Left lobe of liver (tissue), 2 donors: ENCODE measurements at regions not wholly inside any gene's neighbourhood (a gene's known extent, or its start where the extent isn't known, plus 50 kb on each side); places are given as distances from the start of the nearest gene placed in this dataset.

Experiments used
- ATAC-seq: fragments of 200-7000 bp; cut with Tn5 transposase; one replicate; pipeline ENCODE4 v1.9.1; 2020; ENCODE audit warnings: mild to moderate bottlenecking, moderate library complexity
- DNase-seq: peaks from one replicate; pipeline ENCODE4 v3.0.0-alpha.2; 2020; ENCODE audit warnings: low spot score
- donor health status: DM: no; HTN: no; CAD: no; lungs with moderate emphysema.
- donor health status: DM: no; HTN: yes; CAD: no.

DNA sequence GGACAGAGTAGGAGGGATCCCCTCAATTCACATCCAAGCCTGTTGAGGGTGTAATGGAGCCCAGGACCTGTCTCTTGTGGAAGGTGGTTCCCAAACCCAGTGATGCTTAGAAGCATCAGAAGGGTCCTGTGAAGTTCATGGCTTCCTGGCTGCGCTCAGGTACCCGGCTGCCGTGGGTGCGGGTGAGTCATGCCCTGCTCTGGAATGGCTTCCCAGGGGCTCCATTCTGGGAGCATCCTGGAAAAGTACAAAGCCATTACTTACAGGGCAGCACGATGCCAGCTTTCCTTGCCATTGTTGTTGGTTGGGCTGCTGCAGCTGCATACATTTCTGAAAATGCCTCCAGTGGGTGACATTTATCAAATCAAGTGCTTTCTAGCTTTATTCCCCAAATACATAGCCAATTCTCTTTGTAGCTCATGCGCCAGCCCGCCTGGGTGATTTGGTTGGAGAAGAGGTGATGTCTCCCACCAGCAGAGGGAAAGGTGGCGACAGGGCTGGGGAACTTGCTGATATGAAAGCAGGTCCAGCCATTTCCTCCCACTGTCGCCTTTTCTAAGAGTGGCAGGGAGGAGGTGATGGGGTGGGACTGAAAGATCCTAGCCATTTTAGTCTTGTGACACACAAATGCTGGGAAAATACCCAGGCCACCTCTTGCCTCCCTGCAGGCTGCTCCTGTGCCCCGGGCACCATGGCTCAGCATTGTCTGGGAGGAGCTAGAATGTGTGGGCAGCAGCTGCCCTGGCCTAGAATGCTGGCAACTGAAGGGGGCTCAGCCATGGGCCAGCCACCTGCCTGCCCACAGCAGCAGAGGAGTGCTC is 65.9 kb upstream of the HPCAL1 start:
- no peak for DNase-seq
- ATAC-seq, result no peak

DNA sequence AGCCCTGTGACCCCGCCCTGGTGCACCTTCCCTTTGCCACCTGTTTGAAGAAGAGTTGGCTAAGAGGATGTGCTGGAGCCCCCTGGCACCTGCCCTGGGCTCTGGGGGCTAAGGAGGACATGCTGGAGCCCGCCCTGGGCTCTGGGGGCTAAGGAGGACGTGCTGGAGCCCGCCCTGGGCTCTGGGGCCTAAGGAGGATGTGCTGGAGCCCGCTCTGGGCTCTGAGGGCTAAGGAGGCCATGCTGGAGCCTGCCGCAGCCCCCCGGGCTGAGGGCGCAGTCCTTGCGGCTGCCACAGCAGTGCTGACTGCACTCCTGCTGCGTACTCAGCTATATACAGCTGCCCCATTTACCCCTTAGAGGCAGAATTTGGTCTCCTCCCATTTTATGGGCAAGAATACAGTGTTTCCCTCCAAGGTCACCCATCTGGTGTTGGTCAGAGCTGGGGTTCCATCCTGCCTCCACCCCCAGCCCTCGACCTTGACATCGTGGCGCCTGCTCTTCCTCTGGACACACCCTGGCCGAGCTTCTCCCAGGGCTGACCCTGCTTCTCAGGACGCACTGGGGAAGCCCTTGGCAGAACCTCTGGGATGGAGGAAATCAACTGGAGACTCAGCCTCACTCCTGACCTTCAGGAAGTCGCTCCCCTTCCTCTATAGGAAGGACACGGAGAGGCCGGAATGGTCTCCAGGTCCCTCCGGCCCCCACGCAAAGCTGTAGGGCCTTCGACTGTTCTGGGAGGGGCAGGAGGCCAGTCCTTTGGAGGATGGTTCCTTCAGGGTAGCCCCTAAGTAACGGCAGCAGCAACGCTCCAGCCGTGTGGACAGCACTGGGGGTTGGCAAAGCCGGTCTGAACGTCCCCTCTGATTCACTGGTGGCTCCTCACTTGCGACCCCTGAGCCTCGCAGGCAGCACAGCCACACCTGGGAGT is 65.0 kb upstream of the HPCAL1 start:
- DNase-seq (no peak), ATAC-seq (peak; percentile 52)

DNA sequence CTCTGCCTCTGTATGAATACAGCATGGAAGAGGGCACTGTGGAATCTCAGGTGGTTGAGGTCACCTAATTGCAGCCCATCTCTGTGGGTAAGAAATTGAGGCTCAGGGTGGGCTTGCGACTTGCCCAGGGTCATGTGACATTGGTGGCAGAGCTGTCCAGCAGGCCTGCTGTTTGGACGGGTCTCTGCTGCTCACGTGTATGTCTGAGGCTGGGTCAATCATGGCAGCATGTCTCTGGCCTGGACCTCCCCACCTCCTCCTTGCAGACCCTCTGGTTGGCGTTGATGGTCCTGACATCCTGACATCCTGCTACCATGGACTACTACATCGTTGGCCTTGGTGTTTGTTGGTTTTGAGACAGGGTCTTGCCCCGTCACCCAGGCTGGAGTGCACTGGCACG is 64.3 kb upstream of the HPCAL1 start:
- DNase-seq, result no peak

DNA sequence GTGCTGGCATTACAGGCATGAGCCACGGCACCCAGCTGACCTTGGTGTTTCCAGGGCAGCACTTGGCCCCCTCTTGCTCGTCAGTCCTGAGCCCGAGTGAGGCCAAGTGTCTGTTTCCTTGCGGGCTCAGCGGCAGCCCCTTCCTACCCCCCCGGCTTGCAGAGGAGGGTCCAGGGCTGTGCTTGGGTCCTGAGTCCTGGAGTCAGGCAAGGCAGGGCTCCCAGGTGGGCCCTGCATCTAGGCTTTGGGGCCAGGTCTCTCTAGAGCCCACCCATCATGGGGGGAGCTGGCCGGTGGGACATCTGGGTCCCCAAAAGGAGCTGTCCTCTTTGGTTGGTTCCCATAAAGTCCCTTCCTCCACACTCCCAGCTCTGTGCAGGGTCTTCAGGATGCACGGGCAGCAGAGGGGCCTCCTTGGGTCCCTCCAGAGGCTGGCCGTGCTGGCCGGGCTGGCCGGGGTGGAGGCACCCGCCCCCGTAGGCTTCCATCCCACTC is 63.7 kb upstream of the HPCAL1 start:
- no peak for DNase-seq
- ATAC-seq, result no peak

More for the DNA sequence above, 64.3 kb upstream of the HPCAL1 start:
- ATAC-seq, result no peak

DNA sequence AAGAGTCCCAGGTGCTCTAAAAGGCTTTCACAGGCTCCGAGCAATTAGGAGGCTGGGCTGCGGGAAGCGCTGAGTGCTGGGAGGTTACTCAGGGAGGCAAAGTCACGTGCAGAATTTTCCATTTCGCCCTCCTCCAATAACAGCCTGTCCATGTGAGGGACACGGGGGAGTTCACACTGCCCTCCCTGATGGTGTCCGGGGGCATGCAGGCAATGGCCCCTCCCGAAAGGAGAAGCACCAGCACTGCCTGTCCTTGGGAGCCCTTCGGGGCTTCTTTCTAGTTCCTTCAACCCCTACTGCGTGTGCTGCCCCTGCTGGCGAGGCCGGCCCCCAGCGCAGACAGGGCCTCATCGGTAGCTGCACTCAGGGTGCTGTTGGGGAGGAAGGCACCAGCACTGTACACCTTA is 63.1 kb upstream of the HPCAL1 start:
- no peak for ATAC-seq
- DNase-seq, result no peak

DNA sequence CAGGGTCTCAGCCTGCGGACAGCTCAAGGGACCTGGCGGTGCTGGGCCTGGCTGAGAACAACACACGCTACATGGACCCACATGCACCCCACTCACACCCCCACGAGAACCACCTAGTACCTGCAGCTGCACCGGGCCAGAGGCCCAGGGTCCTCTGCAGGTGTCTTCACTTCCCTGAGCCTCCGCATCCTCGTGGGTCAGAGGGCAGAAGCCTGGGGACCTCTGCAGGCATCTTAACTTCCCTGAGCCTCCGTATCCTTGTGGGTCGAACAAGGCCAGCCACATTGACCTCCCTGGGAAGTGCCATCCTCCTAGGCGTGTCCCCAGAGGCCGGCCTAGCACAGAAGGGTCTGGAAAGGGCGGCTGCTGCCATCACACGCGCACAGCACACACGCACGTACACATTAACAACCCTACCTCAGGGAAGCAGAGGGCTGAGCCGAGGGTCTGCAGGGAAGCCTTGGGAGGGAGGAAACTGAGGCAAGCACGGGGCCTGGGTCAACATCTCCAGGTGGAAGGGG is 62.5 kb upstream of the HPCAL1 start:
- DNase-seq (no peak), ATAC-seq (no peak)

DNA sequence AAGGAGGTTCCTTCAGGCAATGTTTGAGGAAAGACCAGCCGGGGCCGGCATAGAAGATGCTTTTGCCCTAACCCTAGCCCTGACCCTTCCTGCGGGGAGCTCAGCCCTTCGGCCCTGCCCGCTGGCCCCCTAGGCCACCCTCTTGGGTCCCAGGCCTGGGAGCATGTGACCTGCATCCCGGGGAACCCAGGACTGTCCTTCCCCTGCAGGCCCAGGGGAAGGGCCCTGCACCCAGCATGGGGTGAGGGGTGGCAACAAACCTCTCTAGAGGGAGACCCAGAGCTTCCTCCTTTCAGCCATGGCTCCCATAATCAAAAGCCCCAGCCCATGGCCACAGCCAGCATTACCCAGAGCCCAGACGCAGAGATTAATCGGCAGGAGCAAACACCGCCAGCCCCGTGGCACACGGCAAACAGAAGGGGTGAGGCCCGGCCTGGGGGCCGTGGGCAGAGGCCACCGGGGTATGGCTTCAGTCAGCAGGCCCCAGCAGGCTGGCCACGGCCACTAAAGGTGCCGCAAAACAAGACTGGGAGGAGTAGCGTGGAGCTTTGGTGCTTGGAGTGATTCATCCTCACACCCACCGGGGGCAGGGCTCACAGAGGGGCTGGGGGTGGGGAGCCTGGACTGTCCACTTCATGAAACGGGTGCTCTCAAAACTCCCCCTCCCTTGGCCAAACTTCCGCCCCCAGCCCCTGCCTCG is 61.6 kb upstream of the HPCAL1 start:
- DNase-seq, result no peak
- no peak for ATAC-seq

DNA sequence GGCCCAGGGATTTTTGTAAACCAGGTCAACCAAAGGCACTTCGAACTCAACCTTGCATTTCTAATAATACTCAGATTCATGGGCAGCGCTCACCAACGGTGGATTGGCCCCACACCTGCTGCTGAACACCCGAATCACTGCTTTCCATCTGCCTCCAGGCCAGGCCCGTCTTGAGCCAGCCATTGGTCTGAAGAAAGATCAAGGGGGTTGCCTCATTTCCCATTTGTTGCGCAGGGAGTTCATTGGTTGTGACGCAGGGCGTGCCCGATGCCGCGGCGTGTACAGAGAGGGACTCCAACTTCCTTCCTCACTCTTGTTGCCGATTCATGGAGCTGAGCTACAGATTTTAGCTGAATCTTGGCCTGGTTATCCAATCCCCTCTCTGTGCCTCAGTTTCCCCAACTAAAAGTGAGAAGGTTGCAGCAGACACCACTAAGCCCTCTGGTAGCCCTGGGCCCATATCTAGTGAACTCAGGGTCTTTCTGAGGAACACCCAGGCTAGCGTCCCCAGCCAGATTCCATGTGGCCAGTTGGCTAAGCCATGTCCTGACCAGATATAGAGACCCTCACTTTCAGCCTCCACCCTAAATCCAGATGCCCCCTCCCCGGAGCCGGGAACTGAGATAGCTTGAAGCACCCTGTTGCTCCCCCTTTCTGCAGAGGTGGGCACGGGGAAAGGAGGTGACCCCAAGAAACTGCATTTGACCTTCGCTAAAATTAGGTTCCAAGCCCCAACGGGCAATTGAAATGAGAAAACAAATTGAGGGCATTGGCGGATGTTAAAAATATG is 60.9 kb upstream of the HPCAL1 start:
- no peak for ATAC-seq
- DNase-seq, result no peak

DNA sequence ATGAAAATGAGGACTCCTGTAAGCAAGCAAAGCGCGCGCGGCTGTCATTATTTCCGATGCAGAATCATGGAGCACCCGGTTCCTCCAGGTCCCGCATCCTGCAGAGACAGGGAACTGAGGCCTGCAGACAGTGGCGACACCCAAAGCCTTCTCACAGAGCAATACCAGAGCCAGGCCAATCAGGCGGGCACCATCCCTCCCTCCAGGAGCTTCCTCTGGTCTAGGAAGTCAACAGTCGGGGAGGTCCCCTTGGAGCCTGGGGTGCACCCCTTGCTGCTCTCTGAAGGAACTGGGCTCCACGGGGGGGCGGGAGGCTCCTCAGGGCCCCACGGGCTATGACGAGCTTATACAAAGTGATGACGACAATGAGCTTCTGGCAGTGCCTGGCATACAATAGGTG is 60.3 kb upstream of the HPCAL1 start:
- DNase-seq (no peak), ATAC-seq (no peak)

DNA sequence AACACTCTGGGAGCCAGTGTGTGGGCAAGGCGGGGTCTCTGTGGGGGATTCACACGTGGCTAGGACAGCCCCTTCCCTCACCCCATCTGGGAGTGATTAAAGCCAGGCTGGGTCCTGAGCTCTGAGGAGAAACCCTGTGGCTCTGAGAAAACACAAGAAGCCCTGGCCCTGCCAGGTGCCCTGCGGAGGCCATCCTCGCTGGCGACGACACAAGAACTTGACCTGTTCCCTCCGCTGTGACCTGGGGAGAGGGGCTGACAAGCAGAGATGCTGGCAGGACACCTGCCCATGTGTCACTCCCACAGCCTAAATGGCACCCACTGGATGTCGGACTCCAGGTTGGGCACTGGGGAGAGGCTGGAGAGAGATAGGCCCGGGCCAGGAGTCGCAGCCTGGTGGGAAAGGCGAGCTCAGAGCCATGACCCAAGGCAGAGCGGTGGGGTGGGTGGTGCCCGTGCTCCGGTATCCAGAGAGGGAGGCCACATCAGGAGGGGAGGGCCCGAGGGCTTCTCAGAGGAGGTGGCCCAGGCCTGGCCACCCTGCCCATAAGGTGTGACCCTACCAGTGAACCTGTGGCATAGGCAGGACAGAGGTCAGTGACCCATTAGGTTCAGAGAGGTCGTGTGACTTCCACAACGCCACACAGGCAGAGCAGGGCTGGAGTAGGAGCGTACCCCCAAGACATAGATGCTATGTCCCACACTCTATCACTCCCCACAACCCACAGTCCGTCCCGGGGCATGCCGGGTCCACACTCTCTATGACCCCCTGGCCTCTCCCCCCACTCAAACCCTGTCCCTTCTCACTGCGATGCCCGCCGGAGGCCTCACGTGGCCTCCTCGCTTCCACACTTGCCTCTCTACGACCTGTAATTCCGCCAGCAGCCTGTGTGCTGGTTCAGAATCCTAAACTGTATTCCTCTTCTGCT is 59.4 kb upstream of the HPCAL1 start:
- ATAC-seq (no peak), DNase-seq (no peak)

DNA sequence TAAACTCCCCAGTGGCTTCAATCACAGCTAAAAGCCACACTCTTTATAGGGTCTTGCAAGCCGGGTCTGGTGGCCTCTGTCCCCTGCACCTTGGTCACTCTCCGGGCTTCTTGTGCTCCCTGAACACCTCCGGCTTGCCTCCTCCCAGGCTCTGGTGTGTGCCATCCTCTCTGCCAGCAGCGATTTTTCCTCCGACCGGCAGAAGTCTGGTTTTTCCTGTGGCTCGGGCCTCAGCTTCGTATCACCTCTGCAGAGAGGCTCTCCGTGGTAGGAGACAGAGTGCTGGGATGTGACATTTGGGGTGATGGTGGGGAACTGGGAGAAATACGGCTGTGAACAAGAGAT is 58.8 kb upstream of the HPCAL1 start:
- DNase-seq, result no peak

DNA sequence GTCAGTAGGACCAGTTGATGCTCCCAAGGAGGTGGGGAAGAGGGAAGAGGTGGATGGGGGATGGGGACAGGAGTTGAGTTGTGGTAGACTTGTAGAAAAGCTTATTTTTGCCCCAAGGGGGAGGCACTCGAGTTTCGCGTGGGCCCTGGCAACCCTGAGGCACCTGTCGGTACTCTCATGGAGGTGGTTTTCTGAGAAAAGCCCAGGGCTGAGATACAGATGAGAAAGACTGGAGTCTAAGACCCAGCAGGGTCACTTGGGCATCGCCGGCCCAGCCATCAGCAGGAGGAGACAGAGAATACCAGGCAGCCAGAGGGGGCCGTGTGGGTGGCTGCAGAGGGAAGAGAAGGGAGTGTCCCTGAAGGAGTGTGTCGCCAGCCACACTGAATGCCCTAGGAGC is 57.7 kb upstream of the HPCAL1 start:
- ATAC-seq (no peak), DNase-seq (no peak)

More for the DNA sequence above, 58.8 kb upstream of the HPCAL1 start:
- ATAC-seq, result no peak

DNA sequence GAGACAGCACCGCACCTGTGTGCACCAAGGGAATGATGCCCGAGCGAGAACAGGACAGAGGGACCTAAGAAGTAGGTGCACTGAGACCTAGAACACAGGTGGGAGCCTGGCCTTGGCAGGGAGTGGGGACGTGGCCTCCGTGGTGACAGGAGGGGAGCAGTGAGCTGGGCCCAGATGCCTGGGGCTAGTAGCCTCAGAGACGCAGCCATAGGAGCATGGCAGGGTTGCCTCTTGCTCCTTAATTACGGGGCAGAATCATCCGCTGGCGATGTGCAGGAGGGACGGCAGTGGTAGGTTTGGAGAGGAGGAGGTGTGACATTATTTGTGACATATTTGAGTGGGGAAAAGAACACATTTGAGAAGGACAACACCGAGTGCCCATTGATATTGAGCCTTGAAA is 57.0 kb upstream of the HPCAL1 start:
- ATAC-seq (no peak), DNase-seq (no peak)

DNA sequence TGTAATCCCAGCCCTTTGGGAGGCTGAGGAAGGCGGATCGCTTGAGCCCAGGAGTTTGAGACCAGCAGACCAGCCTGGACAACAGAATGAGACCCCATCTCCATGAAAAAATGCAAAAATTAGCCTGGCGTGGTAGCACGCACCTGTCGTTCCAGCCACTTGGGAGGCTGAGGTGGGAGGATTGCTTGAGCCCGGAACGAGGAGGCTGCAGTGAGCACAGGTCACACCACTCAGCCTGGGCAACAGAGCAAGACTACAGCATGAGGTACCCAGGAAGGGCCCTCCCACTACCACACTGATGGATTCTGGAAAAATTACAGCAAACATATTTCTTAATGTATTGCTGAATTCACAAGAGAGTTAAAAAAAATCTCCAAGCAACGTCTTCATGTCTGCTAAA is 56.3 kb upstream of the HPCAL1 start:
- ATAC-seq (no peak), DNase-seq (no peak)

DNA sequence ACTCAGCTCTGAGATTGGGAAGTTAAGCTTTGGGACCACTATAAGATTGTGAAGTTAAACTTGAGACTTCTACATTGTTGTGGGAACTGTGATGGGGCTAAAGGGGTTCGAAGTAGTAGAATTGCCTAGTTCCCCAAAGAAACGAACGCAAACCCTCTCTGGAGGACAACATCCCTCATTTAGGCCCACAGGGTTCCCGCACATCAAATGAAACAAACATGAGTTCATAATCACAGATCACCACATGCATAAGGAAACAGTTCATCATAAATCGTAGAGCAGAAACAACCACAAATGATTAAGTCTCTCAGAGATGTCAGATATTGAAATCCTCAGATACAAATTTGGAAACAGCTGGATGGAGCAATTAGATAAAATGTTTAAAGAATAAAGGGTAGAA is 55.9 kb upstream of the HPCAL1 start:
- ATAC-seq (no peak), DNase-seq (no peak)

DNA sequence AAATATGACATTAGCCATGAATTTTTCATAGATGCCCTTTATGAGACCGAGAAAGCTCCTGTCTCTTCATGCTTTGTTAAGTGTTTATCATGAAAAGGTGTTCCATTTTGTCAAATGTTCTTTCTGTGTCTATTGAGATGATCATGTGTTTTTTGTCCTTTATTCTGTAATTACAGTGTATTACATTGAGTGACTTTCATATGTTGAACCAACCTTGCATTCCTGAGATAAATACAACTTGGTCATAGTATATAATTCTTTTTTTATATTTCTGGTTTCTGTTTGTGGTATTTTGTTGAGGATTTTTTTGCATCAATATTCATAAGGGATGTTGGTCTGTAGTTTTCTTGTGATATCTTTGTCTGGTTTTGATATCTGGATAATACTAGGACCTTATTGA is 52.9 kb upstream of the HPCAL1 start:
- DNase-seq (no peak), ATAC-seq (no peak)

DNA sequence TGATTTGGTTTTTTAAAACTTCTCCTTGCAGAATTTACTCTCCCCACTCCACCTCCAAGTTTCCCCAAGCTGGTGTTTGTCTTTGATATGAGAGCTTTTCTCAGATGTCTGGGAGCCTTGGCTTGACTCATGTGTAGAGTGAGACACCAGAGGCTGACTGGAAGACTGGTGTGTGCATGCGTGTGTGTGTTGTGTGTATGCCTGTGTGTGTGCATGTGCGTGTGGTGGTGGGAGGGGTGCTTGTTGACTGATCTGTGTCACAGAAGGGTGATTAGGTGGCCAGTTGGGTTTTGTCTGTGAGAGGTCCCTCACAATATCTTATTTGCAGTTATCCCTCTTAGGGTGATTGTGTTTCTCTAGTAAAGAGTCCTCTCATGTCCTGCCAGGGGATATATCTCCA is 50.5 kb upstream of the HPCAL1 start:
- DNase-seq (no peak), ATAC-seq (no peak)

DNA sequence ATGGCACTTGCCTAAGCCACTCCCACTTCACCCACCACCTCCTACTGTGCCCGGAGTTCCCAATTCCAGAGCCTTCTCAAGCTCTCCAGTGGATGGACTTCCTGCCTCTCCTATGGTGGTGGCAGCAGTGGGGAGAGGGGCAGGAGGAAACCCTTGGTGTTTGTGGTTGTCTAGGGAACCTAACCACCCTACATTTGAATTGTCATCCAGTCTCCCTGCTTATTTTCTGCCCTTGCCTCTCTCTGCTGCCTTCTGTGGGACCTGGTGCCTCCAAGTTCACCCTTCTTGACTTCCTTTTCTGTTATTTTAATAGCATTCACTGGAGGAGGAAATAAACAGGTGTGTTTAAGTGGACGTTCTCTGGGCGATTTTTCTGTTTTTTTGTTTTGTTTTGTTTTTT is 50.0 kb upstream of the HPCAL1 start:
- ATAC-seq (no peak), DNase-seq (no peak)
